Endodermal cell (in vitro differentiated cells): ENCODE measurements at regions not wholly inside any gene's neighbourhood (a gene's known extent, or its start where the extent isn't known, plus 50 kb on each side); places are given as distances from the start of the nearest gene placed in this dataset.
"Not testable (repeated sequence)": the region's sequence is repeated elsewhere in the genome, so short reads cannot be mapped to it uniquely, and the experiment has no call there.

ENCODE experiments used
- DNase-seq: peaks from one replicate; pipeline ENCODE4 v3.0.0-alpha.2; 2017
- H3K27ac ChIP-seq: 2 replicates; pipeline ENCODE4 v1.5.1; 2013; ENCODE audit warnings: mild to moderate bottlenecking, low read depth, low read length, moderate library complexity
- H3K27me3 ChIP-seq: 2 replicates; pipeline ENCODE4 v1.6.1; 2013; ENCODE audit warnings: mild to moderate bottlenecking, low read length, moderate library complexity; ENCODE audit not compliant: insufficient read depth, control insufficient read depth, poor library complexity, severe bottlenecking
- H3K36me3 ChIP-seq: 2 replicates; pipeline ENCODE4 v1.7.0; 2013; ENCODE audit warnings: mild to moderate bottlenecking, low read length, moderate library complexity; ENCODE audit not compliant: control insufficient read depth, insufficient read depth
- H3K4me1 ChIP-seq: one replicate; pipeline ENCODE4 v1.7.0; 2013; ENCODE audit warnings: low read length; ENCODE audit not compliant: control insufficient read depth, insufficient read depth
- H3K4me3 ChIP-seq: 2 replicates; pipeline ENCODE4 v1.5.1; 2013; ENCODE audit warnings: mild to moderate bottlenecking, low read length, moderate library complexity
- H3K9ac ChIP-seq: 2 replicates; pipeline ENCODE4 v1.6.1; 2013; ENCODE audit warnings: mild to moderate bottlenecking, low read length, moderate library complexity; ENCODE audit not compliant: poor library complexity, severe bottlenecking; ENCODE audit errors: extremely low read depth
- H3K9me3 ChIP-seq: 2 replicates; pipeline ENCODE4 v1.6.1; 2013; ENCODE audit warnings: mild to moderate bottlenecking, low read length, moderate library complexity; ENCODE audit not compliant: control insufficient read depth
- H3K27ac Mint-ChIP-seq: 2 replicates; pipeline ENCODE4 v1.8.0; 2020; ENCODE audit warnings: mixed read lengths
- H3K27me3 Mint-ChIP-seq: 2 replicates; pipeline ENCODE4 v1.8.0; 2021; ENCODE audit warnings: mild to moderate bottlenecking, mixed read lengths; ENCODE audit not compliant: insufficient read depth
- H3K36me3 Mint-ChIP-seq: 2 replicates; pipeline ENCODE4 v1.8.0; 2020; ENCODE audit warnings: low read depth, mixed read lengths
- H3K4me1 Mint-ChIP-seq: 2 replicates; pipeline ENCODE4 v1.8.0; 2020; ENCODE audit warnings: mixed read lengths
- H3K4me3 Mint-ChIP-seq: 2 replicates; pipeline ENCODE4 v1.8.0; 2020; ENCODE audit warnings: mild to moderate bottlenecking, moderate library complexity, mixed read lengths
- H3K9me3 Mint-ChIP-seq: 2 replicates; pipeline ENCODE4 v1.8.0; 2020; ENCODE audit warnings: mild to moderate bottlenecking, mixed read lengths
- CTCF ChIP-seq: fragments of 200-600 bp; sonication (generic); conservative IDR thresholded peaks from 2 replicates; pipeline ENCODE4 v1.5.0; 2021; ENCODE audit warnings: antibody characterized with exemption, mild to moderate bottlenecking
- WGBS, 2 experiments: methylation state at CpG; one replicate each; pipeline versions ENCODE4 v1.1.5 to v1.1.7; 2013; ENCODE audit warnings: missing lambda C conversion rate in 2 of 2, mixed read lengths in 1 of 2; ENCODE audit not compliant: insufficient coverage in 1 of 2, insufficient read length in 1 of 2; 5-methylcytosine and 5-hydroxymethylcytosine counted together

- H3K27me3 Mint-ChIP-seq: no peaks in the 10 kb centered on the region
- no peak for TF ChIP-seq CTCF
- Histone ChIP-seq H3K4me3 (no peak overlapping the region), H3K27ac (no peak overlapping the region), H3K4me1 (peaks cover 4% of the 10 kb centered on the region), H3K9ac (no peak overlapping the region), H3K9me3 (no peaks in the 10 kb centered on the region), H3K27me3 (no peaks in the 10 kb centered on the region), H3K36me3 (no peaks in the 10 kb centered on the region)
- DNase-seq: no peak
- no peaks in the 10 kb centered on the region for H3K9me3 Mint-ChIP-seq
- WGBS, 2 experiments: 92% methylated on average over 2 of the region's 2 CpGs; no CpG with 5 or more reads in 1 of the 2 experiments
- H3K27ac Mint-ChIP-seq: no peak overlapping the region
- H3K36me3 Mint-ChIP-seq: no peaks in the 10 kb centered on the region
- peaks cover 13% of the 10 kb centered on the region for H3K4me1 Mint-ChIP-seq
- H3K4me3 Mint-ChIP-seq: no peak overlapping the region
Measured at GRCh38 chr3:181189556-181189955, 200.0 kb upstream of the DNAJC19 start.

- no peak overlapping the region for H3K27ac Mint-ChIP-seq
- H3K27me3 Mint-ChIP-seq: no peaks in the 10 kb centered on the region
- no peak for DNase-seq
- H3K4me1 Mint-ChIP-seq: no peaks in the 10 kb centered on the region
- Histone ChIP-seq H3K27me3 (no peaks in the 10 kb centered on the region), H3K4me1 (no peaks in the 10 kb centered on the region), H3K9me3 (no peaks in the 10 kb centered on the region), H3K27ac (no peak overlapping the region), H3K4me3 (no peak overlapping the region), H3K36me3 (no peaks in the 10 kb centered on the region), H3K9ac (no peak overlapping the region)
- peaks cover 7% of the 10 kb centered on the region for H3K9me3 Mint-ChIP-seq
- WGBS, 2 experiments: 83 to 93% methylated on average over 1 of the region's 1 CpG
- H3K36me3 Mint-ChIP-seq: no peaks in the 10 kb centered on the region
- no peak overlapping the region for H3K4me3 Mint-ChIP-seq
- no peak for TF ChIP-seq CTCF
Measured at GRCh38 chr3:181183764-181184163, 194.2 kb upstream of the DNAJC19 start.

GRCh38 chr3:181183057-181183456 is 193.5 kb upstream of the DNAJC19 start:
- H3K36me3 Mint-ChIP-seq, H3K27me3 ChIP-seq, H3K9ac ChIP-seq, H3K27ac Mint-ChIP-seq, H3K9me3 Mint-ChIP-seq, DNase-seq, H3K27me3 Mint-ChIP-seq, H3K36me3 ChIP-seq, H3K9me3 ChIP-seq, H3K27ac ChIP-seq, H3K4me3 Mint-ChIP-seq, H3K4me1 Mint-ChIP-seq, H3K4me3 ChIP-seq, H3K4me1 ChIP-seq: not testable (repeated sequence)
- WGBS, 2 experiments: 93 to 100% methylated on average over 2 to 22 of the region's 22 CpGs

GRCh38 chr3:181178991-181179390 is 189.5 kb upstream of the DNAJC19 start:
- TF ChIP-seq CTCF: no peak
- Histone ChIP-seq H3K9ac (no peak overlapping the region), H3K27me3 (no peaks in the 10 kb centered on the region), H3K4me3 (no peak overlapping the region), H3K4me1 (peaks cover 4% of the 10 kb centered on the region), H3K27ac (no peak overlapping the region), H3K9me3 (no peaks in the 10 kb centered on the region), H3K36me3 (no peaks in the 10 kb centered on the region)
- Mint-ChIP-seq H3K27me3 (no peaks in the 10 kb centered on the region), H3K36me3 (no peaks in the 10 kb centered on the region), H3K4me1 (peaks cover 21% of the 10 kb centered on the region), H3K9me3 (peaks cover 7% of the 10 kb centered on the region), H3K4me3 (no peak overlapping the region), H3K27ac (no peak overlapping the region)
- DNase-seq: no peak
- WGBS, 2 experiments: 90 to 91% methylated on average over 4 to 7 of the region's 7 CpGs
